ENCODE measurements at regions not wholly inside any gene's neighbourhood (a gene's known extent, or its start where the extent isn't known, plus 50 kb on each side); places are given as distances from the start of the nearest gene placed in this dataset.

GRCh38 chr10:2856598-2856997 is 210.8 kb upstream of the PFKP start:
- H3K4me1 Mint-ChIP-seq, result no peaks in the 10 kb centered on the region
- no peaks in the 10 kb centered on the region for H3K9me3 Mint-ChIP-seq (ENCODE audit: insufficient read depth)
- CTCF ChIA-PET, result no interaction called here
- no peaks in the 10 kb centered on the region for H3K9me3 ChIP-seq (ENCODE audit: control extremely low read depth in 1 of 3, control insufficient read depth in 2 of 3, insufficient read depth in 1 of 3, low read length in 2 of 3)
- no peaks in the 10 kb centered on the region for H3K4me1 ChIP-seq (ENCODE audit: control insufficient read depth in 2 of 2, insufficient read depth in 2 of 2, low read length in 2 of 2)
- ATAC-seq (ENCODE audit: low read depth), result no peak
- DNase-seq, result no peak
- 88% methylated on average over 2 of the region's 6 CpGs for WGBS (ENCODE audit: insufficient coverage)
- no peak overlapping the region for H3K9ac ChIP-seq (ENCODE audit: low read length)
- no peaks in the 10 kb centered on the region for H4K20me1 ChIP-seq (ENCODE audit: control insufficient read depth, insufficient read depth, low read length, poor library complexity, severe bottlenecking)
- H3K4me3 Mint-ChIP-seq, result no peak overlapping the region
- H3K27me3 Mint-ChIP-seq, result peaks cover 13% of the 10 kb centered on the region
- no peak overlapping the region for H3K27ac ChIP-seq (ENCODE audit: low read length in 2 of 2)
- no peak overlapping the region for H3K4me2 ChIP-seq (replicated peaks; ENCODE audit: low read depth, low read length, poor library complexity, severe bottlenecking)
- H3K36me3 ChIP-seq (replicated peaks in 1 of 2; ENCODE audit: control extremely low read depth in 1 of 2, control insufficient read depth in 1 of 2, extremely low read depth in 1 of 2, insufficient read depth in 2 of 2, low read length in 1 of 2), result no peaks in the 10 kb centered on the region
- peaks cover 0 to 4% (median 0%) of the 10 kb centered on the region in 4 experiments for H3K27me3 ChIP-seq (replicated peaks in 1 of 4; ENCODE audit: control extremely low read depth in 1 of 4, control insufficient read depth in 3 of 4, insufficient read depth in 4 of 4, low read length in 3 of 4)
- intact Hi-C loops (cut with micrococcal nuclease), result no loop called here
- H3K27ac Mint-ChIP-seq, result no peak overlapping the region
- TF ChIP-seq, protein P1, sequence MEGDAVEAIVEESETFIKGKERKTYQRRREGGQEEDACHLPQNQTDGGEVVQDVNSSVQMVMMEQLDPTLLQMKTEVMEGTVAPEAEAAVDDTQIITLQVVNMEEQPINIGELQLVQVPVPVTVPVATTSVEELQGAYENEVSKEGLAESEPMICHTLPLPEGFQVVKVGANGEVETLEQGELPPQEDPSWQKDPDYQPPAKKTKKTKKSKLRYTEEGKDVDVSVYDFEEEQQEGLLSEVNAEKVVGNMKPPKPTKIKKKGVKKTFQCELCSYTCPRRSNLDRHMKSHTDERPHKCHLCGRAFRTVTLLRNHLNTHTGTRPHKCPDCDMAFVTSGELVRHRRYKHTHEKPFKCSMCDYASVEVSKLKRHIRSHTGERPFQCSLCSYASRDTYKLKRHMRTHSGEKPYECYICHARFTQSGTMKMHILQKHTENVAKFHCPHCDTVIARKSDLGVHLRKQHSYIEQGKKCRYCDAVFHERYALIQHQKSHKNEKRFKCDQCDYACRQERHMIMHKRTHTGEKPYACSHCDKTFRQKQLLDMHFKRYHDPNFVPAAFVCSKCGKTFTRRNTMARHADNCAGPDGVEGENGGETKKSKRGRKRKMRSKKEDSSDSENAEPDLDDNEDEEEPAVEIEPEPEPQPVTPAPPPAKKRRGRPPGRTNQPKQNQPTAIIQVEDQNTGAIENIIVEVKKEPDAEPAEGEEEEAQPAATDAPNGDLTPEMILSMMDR (IDR thresholded peaks at IDR 0.05), result no peak
- no peak overlapping the region for H3K4me3 ChIP-seq (ENCODE audit: control extremely low read depth in 1 of 5, extremely low read depth in 1 of 5, insufficient read depth in 1 of 5, low read depth in 2 of 5, low read length in 4 of 5)
- H3K79me2 ChIP-seq (ENCODE audit: control insufficient read depth, insufficient read depth, low read length), result no peaks in the 10 kb centered on the region
- POLR2A ChIA-PET, result no interaction called here
- H2AFZ ChIP-seq (ENCODE audit: insufficient read depth, low read depth, low read length, poor library complexity, severe bottlenecking), result no peak overlapping the region

GRCh38 chr10:2852574-2853323 is 214.6 kb upstream of the PFKP start:
- POLR2A ChIA-PET, result no interaction called here
- Histone ChIP-seq H3K27ac (ENCODE audit: low read length in 2 of 2) (no peak overlapping the region), H2AFZ (ENCODE audit: insufficient read depth, low read depth, low read length, poor library complexity, severe bottlenecking) (no peak overlapping the region), H3K4me1 (ENCODE audit: control insufficient read depth in 2 of 2, insufficient read depth in 2 of 2, low read length in 2 of 2) (no peaks in the 10 kb centered on the region), H3K9ac (ENCODE audit: low read length) (no peak overlapping the region), H3K9me3 (ENCODE audit: control extremely low read depth in 1 of 3, control insufficient read depth in 2 of 3, insufficient read depth in 1 of 3, low read length in 2 of 3) (no peaks in the 10 kb centered on the region), H3K4me3 (ENCODE audit: control extremely low read depth in 1 of 5, extremely low read depth in 1 of 5, insufficient read depth in 1 of 5, low read depth in 2 of 5, low read length in 4 of 5) (no peak overlapping the region), H4K20me1 (ENCODE audit: control insufficient read depth, insufficient read depth, low read length, poor library complexity, severe bottlenecking) (no peaks in the 10 kb centered on the region), H3K36me3 (replicated peaks in 1 of 2; ENCODE audit: control extremely low read depth in 1 of 2, control insufficient read depth in 1 of 2, extremely low read depth in 1 of 2, insufficient read depth in 2 of 2, low read length in 1 of 2) (no peaks in the 10 kb centered on the region), H3K27me3 (replicated peaks in 1 of 4; ENCODE audit: control extremely low read depth in 1 of 4, control insufficient read depth in 3 of 4, insufficient read depth in 4 of 4, low read length in 3 of 4) (peaks cover 0 to 4% (median 0%) of the 10 kb centered on the region in 4 experiments), H3K79me2 (ENCODE audit: control insufficient read depth, insufficient read depth, low read length) (no peaks in the 10 kb centered on the region), H3K4me2 (replicated peaks; ENCODE audit: low read depth, low read length, poor library complexity, severe bottlenecking) (no peak overlapping the region)
- CTCF ChIA-PET, result interaction anchor here (1.4 kb wide), 1 partner anchor 191 kb away, joined by 3 read pairs; no protein-coding TSS in a partner anchor
- Mint-ChIP-seq H3K4me1 (no peaks in the 10 kb centered on the region), H3K4me3 (no peak overlapping the region), H3K9me3 (ENCODE audit: insufficient read depth) (no peaks in the 10 kb centered on the region), H3K27ac (no peak overlapping the region), H3K27me3 (peaks cover 13% of the 10 kb centered on the region)
- TF ChIP-seq, protein P1 (IDR thresholded peaks at IDR 0.05), result no peak
- TF ChIP-seq EZH2 (IDR thresholded peaks at IDR 0.05; ENCODE audit: borderline replicate concordance, insufficient read depth, low read depth, low read length, poor library complexity, severe bottlenecking), result no peak
- intact Hi-C loops (cut with micrococcal nuclease), result no loop called here
- DNase-seq (no peak), ATAC-seq (ENCODE audit: low read depth) (no peak)
- no CpG with 5 or more reads among the region's 2 CpGs for WGBS (ENCODE audit: insufficient coverage)

All from B cell (primary cell).